Activated CD4-positive, CD25-positive, alpha-beta regulatory T cell treated with anti-CD3 and anti-CD28 coated beads, Interleukin-2, amount 50 U/mL, for 16 hours (primary cell): ENCODE measurements at regions not wholly inside any gene's neighbourhood (a gene's known extent, or its start where the extent isn't known, plus 50 kb on each side); places are given as distances from the start of the nearest gene placed in this dataset.
"Not testable (repeated sequence)": the region's sequence is repeated elsewhere in the genome, so short reads cannot be mapped to it uniquely, and the experiment has no call there.

Experiments used
- DNase-seq: peaks from one replicate; pipeline ENCODE4 v3.0.0-alpha.2; 2020; ENCODE audit warnings: low read depth, low spot score

- not testable (repeated sequence) for DNase-seq
These were observed 224.9 kb downstream of the TMEM121 start for GRCh38 chr14:105751291-105751751.

- not testable (repeated sequence) for DNase-seq
These were observed 226.0 kb downstream of the TMEM121 start for GRCh38 chr14:105752420-105752819.

GRCh38 chr14:105760691-105761344, 234.4 kb downstream of the TMEM121 start:
- DNase-seq = no peak

GRCh38 chr14:105761345-105761740, 235.0 kb downstream of the TMEM121 start:
- not testable (repeated sequence) for DNase-seq

- no peak for DNase-seq
These were observed 235.5 kb downstream of the TMEM121 start for GRCh38 chr14:105761842-105762241.

GRCh38 chr14:105762262-105762661, 235.9 kb downstream of the TMEM121 start:
- not testable (repeated sequence) for DNase-seq

GRCh38 chr14:105764254-105764901, 238.0 kb downstream of the TMEM121 start:
- not testable (repeated sequence) for DNase-seq

GRCh38 chr14:105765072-105765825, 238.9 kb downstream of the TMEM121 start:
- DNase-seq = not testable (repeated sequence)

GRCh38 chr14:105765893-105766614, 239.7 kb downstream of the TMEM121 start:
- no peak for DNase-seq

GRCh38 chr14:105767315-105767714, 240.9 kb downstream of the TMEM121 start:
- no peak for DNase-seq

- DNase-seq = not testable (repeated sequence)
These were observed 241.7 kb downstream of the TMEM121 start for GRCh38 chr14:105768039-105768438.

- not testable (repeated sequence) for DNase-seq
These were observed 242.8 kb downstream of the TMEM121 start for GRCh38 chr14:105769061-105769730.

GRCh38 chr14:105770619-105771216, 244.3 kb downstream of the TMEM121 start:
- not testable (repeated sequence) for DNase-seq

- DNase-seq = not testable (repeated sequence)
These were observed 245.2 kb downstream of the TMEM121 start for GRCh38 chr14:105771261-105772226.

- not testable (repeated sequence) for DNase-seq
These were observed 246.4 kb downstream of the TMEM121 start for GRCh38 chr14:105772710-105773250.

GRCh38 chr14:105773584-105773983, 247.2 kb downstream of the TMEM121 start:
- no peak for DNase-seq

GRCh38 chr14:105774001-105774400, 247.6 kb downstream of the TMEM121 start:
- DNase-seq = no peak

GRCh38 chr14:105774585-105775348, 248.4 kb downstream of the TMEM121 start:
- DNase-seq = not testable (repeated sequence)
